Panc1 (cell line): ENCODE measurements at regions not wholly inside any gene's neighbourhood (a gene's known extent, or its start where the extent isn't known, plus 50 kb on each side); places are given as distances from the start of the nearest gene placed in this dataset.

ENCODE experiments used
- ATAC-seq: fragments of 200-7000 bp; cut with Tn5 transposase; 2 replicates; pipeline ENCODE4 v1.9.1; 2020; ENCODE audit warnings: mild to moderate bottlenecking, moderate library complexity
- BruUV-seq: library from RNA; stranded (reverse); fragments of 400-500 nt; replicated peaks from 2 replicates; lab custom pipeline; 2021; lab: Mats Ljungman, UMichigan
- CTCF ChIA-PET: fragments of 300-600 bp; sonication (Branson Sonifier 250); formaldehyde crosslinking; loops from one replicate; lab custom pipeline; 2022; ENCODE audit warnings: antibody characterized with exemption; lab: Charles Lee
- POLR2A ChIA-PET: fragments of 300-600 bp; sonication (Branson Sonifier 250); formaldehyde crosslinking; loops from one replicate; lab custom pipeline; 2022; ENCODE audit warnings: antibody characterized with exemption; lab: Charles Lee
- DNase-seq: peaks from one replicate; pipeline ENCODE4 v3.0.0-alpha.2; 2010; ENCODE audit warnings: low read depth, low spot score
- H3K27ac ChIP-seq: 2 replicates; pipeline ENCODE4 v1.5.1; 2011; ENCODE audit warnings: mild to moderate bottlenecking, low read length, inconsistent platforms
- H3K27me3 ChIP-seq: fragments of 200-500 bp; sonication (Bioruptor generic); 2 replicates; pipeline ENCODE4 v1.6.0; 2014; ENCODE audit warnings: low read length, inconsistent platforms; ENCODE audit not compliant: control insufficient read depth, insufficient read depth
- H3K36me3 ChIP-seq: fragments of 200-500 bp; sonication (Bioruptor generic); 2 replicates; pipeline ENCODE4 v1.5.1; 2014; ENCODE audit warnings: inconsistent platforms, mild to moderate bottlenecking, low read length, moderate library complexity; ENCODE audit not compliant: control insufficient read depth, insufficient read depth
- H3K4me1 ChIP-seq: 2 replicates; pipeline ENCODE4 v1.5.1; 2011; ENCODE audit warnings: inconsistent platforms, mild to moderate bottlenecking, low read length, moderate library complexity; ENCODE audit not compliant: control insufficient read depth, insufficient read depth
- H3K4me3 ChIP-seq, 2 experiments: 2 replicates each; pipeline ENCODE4 v1.5.1; 2011 to 2012; ENCODE audit warnings: low read depth in 2 of 2, low read length in 2 of 2, mild to moderate bottlenecking in 2 of 2, inconsistent platforms in 1 of 2, moderate library complexity in 1 of 2
- H3K9me3 ChIP-seq: fragments of 200-500 bp; sonication (Bioruptor generic); 2 replicates; pipeline ENCODE4 v1.5.1; 2014; ENCODE audit warnings: low read depth, mild to moderate bottlenecking, inconsistent platforms, low read length, moderate library complexity; ENCODE audit not compliant: control insufficient read depth, insufficient read depth
- CTCF ChIP-seq: fragments of 450-650 bp; IDR thresholded peaks from 2 replicates; pipeline ENCODE4 v1.5.1; 2017; ENCODE audit warnings: mild to moderate bottlenecking
- POLR2AphosphoS5 ChIP-seq: IDR thresholded peaks from 2 replicates; pipeline ENCODE4 v1.6.1; 2012; ENCODE audit warnings: mild to moderate bottlenecking, low read depth, low read length, moderate library complexity
- REST ChIP-seq, 2 experiments: IDR thresholded peaks; 2 replicates each; pipeline ENCODE4 v1.6.1; 2011 to 2012; ENCODE audit warnings: low read depth in 2 of 2, control low read depth in 1 of 2, low read length in 1 of 2, mild to moderate bottlenecking in 1 of 2, moderate library complexity in 1 of 2; ENCODE audit not compliant: insufficient read depth in 1 of 2
- SIN3A ChIP-seq: IDR thresholded peaks from 2 replicates; pipeline ENCODE4 v1.6.1; 2012; ENCODE audit warnings: low read depth, mild to moderate bottlenecking, low read length, moderate library complexity, borderline replicate concordance; ENCODE audit not compliant: insufficient read depth
- TCF7L2 ChIP-seq: IDR thresholded peaks from 2 replicates; pipeline ENCODE4 v1.6.1; 2011; ENCODE audit warnings: mild to moderate bottlenecking, low read depth, low read length, inconsistent platforms
- in situ Hi-C: cut with HindIII; loops from 2 replicates; pipeline ENCODE4 v1.10.0; 2016; ENCODE audit warnings: low sequenced_read_pairs, low pct_unique_long_range_greater_than_20kb
- intact Hi-C: fragments of 100-400 bp; cut with micrococcal nuclease; formaldehyde crosslinking; loops from one replicate; pipeline ENCODE4 v1.10.0; 2022; ENCODE audit not compliant: unreplicated experiment

GRCh38 chr5:91224456-91224855 is 158.7 kb downstream of the ARRDC3 start:
- DNase-seq: no peak
- no peak for ATAC-seq
- TF ChIP-seq POLR2AphosphoS5 (no peak), SIN3A (no peak), REST (IDR thresholded peaks at IDR 0.05; ENCODE audit: insufficient read depth in 1 of 2, low read depth in 2 of 2, low read length in 1 of 2) (no peak)
- Histone ChIP-seq H3K27me3 (no peaks in the 10 kb centered on the region), H3K4me1 (no peaks in the 10 kb centered on the region), H3K9me3 (peaks cover 6% of the 10 kb centered on the region; the same call in 1 of the 2 replicates), H3K27ac (no peak overlapping the region), H3K4me3 (no peak overlapping the region), H3K36me3 (no peaks in the 10 kb centered on the region)
- in situ Hi-C loops (no loop called here), intact Hi-C loops (no loop called here)
- ChIA-PET POLR2A (no interaction called here), CTCF (no interaction called here)
- BruUV-seq: no TSS peak

GRCh38 chr5:91223886-91224285 is 159.2 kb downstream of the ARRDC3 start:
- in situ Hi-C loops (no loop called here), intact Hi-C loops (no loop called here)
- no peak for ATAC-seq
- H3K4me3 ChIP-seq: no peak overlapping the region
- peaks cover 3% of the 10 kb centered on the region; the same call in 1 of the 2 replicates for H3K4me1 ChIP-seq
- no peak for DNase-seq
- peaks cover 6% of the 10 kb centered on the region; the same call in 1 of the 2 replicates for H3K9me3 ChIP-seq
- H3K36me3 ChIP-seq: no peaks in the 10 kb centered on the region
- ChIA-PET CTCF (no interaction called here), POLR2A (no interaction called here)
- no peaks in the 10 kb centered on the region for H3K27me3 ChIP-seq
- no peak overlapping the region for H3K27ac ChIP-seq
- TF ChIP-seq TCF7L2 (no peak), REST (IDR thresholded peaks at IDR 0.05; ENCODE audit: insufficient read depth in 1 of 2, low read depth in 2 of 2, low read length in 1 of 2) (no peak), CTCF (no peak), POLR2AphosphoS5 (no peak), SIN3A (no peak)
- no TSS peak for BruUV-seq
